ENCODE measurements at regions not wholly inside any gene's neighbourhood (a gene's known extent, or its start where the extent isn't known, plus 50 kb on each side); places are given as distances from the start of the nearest gene placed in this dataset.

DNA sequence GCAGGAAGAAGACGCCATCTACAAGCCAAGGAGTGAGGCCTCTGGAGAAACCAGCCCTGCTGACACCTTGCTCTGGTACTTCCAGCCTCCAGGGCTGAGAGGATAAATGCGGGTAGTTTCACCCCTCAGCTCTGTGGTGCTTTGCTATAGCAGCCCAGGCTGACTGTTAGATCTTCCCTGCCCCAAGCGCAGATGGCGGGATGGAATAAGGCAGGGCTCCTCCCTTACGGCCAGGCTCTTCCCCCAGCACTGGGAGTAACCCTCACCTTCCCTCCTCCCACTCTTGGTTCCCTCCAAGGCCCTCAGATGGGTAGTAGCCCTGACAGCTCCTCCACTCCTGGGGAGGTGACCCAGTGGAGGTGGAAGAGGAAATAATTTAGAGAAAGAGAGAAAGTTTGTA is 285.1 kb downstream of the GADD45G start:
- TF ChIP-seq EGR1 (IDR thresholded peaks at IDR 0.05) (no peak), YY1 (IDR thresholded peaks at IDR 0.05; ENCODE audit: low read depth) (no peak), EP300 (IDR thresholded peaks at IDR 0.05; ENCODE audit: borderline replicate concordance) (no peak)
- TF ChIP-seq, protein P1, sequence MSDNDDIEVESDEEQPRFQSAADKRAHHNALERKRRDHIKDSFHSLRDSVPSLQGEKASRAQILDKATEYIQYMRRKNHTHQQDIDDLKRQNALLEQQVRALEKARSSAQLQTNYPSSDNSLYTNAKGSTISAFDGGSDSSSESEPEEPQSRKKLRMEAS (IDR thresholded peaks at IDR 0.05): no peak
- TF ChIP-seq, protein P2, sequence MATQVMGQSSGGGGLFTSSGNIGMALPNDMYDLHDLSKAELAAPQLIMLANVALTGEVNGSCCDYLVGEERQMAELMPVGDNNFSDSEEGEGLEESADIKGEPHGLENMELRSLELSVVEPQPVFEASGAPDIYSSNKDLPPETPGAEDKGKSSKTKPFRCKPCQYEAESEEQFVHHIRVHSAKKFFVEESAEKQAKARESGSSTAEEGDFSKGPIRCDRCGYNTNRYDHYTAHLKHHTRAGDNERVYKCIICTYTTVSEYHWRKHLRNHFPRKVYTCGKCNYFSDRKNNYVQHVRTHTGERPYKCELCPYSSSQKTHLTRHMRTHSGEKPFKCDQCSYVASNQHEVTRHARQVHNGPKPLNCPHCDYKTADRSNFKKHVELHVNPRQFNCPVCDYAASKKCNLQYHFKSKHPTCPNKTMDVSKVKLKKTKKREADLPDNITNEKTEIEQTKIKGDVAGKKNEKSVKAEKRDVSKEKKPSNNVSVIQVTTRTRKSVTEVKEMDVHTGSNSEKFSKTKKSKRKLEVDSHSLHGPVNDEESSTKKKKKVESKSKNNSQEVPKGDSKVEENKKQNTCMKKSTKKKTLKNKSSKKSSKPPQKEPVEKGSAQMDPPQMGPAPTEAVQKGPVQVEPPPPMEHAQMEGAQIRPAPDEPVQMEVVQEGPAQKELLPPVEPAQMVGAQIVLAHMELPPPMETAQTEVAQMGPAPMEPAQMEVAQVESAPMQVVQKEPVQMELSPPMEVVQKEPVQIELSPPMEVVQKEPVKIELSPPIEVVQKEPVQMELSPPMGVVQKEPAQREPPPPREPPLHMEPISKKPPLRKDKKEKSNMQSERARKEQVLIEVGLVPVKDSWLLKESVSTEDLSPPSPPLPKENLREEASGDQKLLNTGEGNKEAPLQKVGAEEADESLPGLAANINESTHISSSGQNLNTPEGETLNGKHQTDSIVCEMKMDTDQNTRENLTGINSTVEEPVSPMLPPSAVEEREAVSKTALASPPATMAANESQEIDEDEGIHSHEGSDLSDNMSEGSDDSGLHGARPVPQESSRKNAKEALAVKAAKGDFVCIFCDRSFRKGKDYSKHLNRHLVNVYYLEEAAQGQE (IDR thresholded peaks at IDR 0.05; ENCODE audit: low read depth): no peak
